ENCODE measurements at regions not wholly inside any gene's neighbourhood (a gene's known extent, or its start where the extent isn't known, plus 50 kb on each side); places are given as distances from the start of the nearest gene placed in this dataset.
"Not testable (repeated sequence)": the region's sequence is repeated elsewhere in the genome, so short reads cannot be mapped to it uniquely, and the experiment has no call there.

DNA sequence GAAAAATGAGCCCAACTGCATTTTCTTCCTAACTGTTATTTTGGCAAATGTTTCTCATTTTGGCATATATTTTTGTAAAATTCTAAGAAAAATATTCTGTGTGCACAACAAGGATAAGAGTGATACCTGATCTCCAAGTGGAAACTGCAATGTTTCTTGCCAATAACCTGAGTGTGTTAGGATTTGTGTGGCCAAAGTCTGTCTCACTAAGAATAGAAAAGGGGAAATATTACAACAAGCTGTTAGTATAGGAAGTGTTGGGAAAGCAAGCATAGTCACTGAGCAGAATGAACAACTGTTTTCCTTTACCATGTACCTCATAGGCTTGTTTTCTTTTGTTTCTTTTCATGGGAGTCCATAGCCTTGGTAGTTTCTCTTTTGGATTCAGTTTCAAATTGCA, 624.2 kb downstream of the MTRR start:
- DNase-seq (ENCODE audit: low spot score): no peak
- intact Hi-C loops (cut with DNase I): no loop called here

DNA sequence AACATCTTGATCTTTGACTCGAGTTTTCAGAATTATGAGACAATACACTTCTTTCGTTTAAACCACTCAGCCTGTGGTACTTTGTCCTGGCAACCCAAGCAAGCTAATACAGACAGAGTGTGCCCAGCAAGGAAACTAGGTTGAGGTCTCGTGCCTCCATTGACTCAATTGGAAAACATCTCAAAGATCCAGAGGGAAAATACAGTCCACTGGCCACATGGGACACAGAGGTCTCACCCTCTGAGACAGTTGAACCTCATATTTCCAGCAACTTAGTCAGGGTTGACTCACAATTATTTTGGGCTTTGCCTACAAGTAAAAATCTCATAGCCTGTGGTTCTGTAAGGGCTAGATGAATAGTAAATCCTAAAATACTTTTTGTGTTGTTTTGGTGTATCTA, 631.5 kb downstream of the MTRR start:
- intact Hi-C loops (cut with DNase I): no loop called here
- DNase-seq (ENCODE audit: low spot score): no peak

DNA sequence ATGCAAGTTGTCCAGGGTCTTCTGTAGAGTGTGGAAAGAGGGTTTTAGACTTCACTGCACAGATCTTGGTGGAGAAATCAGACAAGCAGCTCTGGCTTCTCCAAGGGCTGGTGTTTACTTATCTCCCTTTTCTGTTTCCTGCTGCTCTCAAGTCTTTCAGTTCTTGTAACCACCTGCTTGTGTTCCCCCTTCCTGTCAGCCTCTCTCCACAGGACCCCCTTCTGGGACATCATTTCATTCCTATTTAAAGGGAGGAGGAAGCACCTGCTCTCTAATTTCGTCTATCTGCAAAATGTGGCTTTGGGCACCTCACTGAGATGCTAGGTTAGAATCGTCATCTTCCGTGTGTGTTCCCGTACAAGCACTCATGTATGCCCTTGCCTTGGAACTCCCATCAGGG, 636.2 kb downstream of the MTRR start:
- DNase-seq (ENCODE audit: low spot score): no peak

DNA sequence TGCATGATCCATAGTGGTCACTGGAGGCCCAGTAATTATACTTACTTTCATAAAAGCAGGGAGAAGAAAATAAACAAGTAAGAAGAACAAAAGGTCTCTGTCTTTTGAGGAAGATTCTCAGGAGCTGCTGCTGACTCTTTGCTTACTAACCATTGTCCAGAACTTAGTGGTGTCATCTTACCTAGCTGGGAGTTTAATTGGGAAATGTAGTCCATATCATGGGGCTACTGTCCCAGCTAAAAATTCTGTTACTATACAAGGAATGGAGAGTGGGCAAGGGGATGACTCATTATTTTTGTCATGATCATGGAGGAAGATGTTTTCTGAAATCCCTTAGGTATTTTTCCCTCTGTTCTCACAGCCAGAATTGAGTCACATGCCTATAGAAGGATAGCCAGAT, 639.3 kb downstream of the MTRR start:
- intact Hi-C loops (cut with DNase I): no loop called here

More for the DNA sequence above, 636.2 kb downstream of the MTRR start:
- intact Hi-C loops (cut with DNase I): no loop called here

DNA sequence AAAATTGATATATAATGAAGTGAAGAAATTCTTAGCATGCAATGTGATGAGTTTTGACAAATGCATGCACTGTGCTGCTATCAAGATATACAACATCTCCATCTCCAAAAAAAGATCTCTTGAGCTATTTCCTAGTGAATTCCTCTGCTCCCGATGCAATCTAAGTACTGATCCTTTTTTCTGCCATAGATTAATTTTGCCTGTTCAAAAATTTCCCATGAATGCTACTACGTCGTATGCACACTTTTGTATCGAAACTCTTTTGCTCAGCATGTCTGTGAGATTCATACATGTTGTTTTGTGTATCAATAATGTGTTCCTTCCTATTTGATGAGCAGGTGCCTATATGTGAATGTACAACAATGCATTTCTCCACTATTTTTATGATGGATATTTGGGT, 647.4 kb downstream of the MTRR start:
- intact Hi-C loops (cut with DNase I): no loop called here
- DNase-seq (ENCODE audit: low spot score): no peak

More for the DNA sequence above, 639.3 kb downstream of the MTRR start:
- DNase-seq (ENCODE audit: low spot score): no peak

DNA sequence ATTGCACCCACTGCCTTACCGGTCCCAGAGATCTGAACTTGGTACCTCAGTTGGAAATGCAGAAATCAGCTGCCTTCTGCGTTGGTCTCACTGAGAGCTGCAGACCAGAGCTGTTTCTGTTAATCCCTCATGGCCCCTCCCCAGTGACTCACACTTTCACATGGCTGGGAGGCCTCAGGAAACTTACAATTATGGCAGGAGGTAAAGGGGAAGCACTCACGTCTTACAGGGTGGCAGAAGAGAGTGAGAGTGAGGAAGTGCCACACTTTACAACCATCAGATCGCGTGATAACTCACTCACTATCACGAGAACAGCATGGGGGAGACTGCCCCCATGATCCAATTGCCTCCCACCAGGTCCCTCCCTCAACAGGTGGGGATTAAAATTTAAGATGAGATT, 648.5 kb downstream of the MTRR start:
- intact Hi-C loops (cut with DNase I): no loop called here
- no peak for DNase-seq (ENCODE audit: low spot score)

DNA sequence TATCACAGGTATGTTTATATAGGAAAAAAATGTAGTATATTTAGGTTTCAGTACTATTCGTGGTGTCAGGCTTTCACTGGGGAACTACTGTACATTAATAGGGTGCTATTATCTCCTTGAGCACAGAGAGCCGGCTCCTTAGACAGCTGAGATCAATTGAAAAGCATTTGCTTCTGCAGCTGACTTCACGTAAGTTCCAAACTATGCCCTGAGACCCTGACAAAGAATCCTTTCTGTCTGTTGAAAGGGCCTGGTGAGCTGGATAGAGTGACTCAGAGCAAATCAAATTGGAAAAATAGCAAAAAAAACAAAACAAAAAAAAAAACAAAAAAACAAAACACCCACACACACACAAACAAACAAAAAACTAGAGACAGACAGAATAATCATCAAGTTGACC, 652.0 kb downstream of the MTRR start:
- intact Hi-C loops (cut with DNase I): no loop called here
- no peak for DNase-seq (ENCODE audit: low spot score)

DNA sequence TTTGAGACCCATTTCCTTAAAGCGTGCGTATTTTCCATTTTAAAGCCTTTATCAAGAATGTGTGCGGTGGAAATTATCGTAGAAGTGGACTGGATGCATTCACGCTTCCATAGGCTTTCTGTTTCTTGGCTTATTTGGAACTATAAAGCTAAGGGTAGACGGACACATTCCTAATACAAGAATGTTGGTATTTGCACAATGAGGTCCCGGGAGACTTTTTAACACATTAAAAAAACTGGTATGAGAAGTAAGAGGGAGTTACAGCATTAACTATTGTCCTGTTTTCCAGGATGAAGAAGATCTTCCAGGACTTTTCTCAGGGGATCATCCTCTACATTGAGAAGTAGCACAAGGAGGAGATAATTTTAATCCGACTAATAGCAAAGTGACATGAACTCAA, 653.0 kb downstream of the MTRR start:
- no peak for DNase-seq (ENCODE audit: low spot score)
- intact Hi-C loops (cut with DNase I): no loop called here

DNA sequence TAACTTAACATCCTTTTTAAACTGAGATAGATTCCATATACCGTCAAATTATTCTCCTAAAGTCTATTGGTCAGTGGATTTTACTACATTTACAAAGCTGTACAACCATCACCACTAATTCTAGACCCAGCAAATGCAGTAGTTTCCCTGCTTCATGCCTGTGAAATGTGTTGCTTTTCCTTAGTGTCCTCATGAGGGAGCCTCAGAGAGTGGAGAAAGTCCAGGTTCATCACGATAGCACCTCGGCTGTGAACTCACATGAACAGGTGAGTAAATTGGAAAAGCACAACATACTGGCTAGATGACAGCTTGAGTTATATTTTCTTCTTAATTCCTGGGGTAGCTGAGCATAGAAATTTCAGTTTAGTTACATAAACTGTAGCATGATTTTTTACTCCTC, 653.7 kb downstream of the MTRR start:
- no peak for DNase-seq (ENCODE audit: low spot score)
- intact Hi-C loops (cut with DNase I): no loop called here

DNA sequence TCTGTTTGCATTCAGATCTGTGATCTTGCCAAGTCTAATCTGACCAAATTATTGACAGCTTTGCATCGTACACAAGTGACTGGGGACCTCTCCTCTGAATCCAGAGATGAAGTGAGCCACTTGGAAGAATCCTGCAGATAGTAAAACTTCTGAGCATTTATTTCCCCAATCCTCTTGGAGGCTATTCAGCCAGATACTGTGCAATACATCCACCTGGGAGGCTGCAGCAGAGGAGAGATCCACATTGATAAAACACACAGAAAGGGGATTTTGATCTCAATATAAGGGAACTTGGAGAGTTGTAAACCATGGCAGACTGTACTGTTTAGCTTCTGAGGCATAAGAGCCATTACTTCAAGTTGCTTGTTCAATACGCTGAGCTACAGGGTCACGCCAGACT, 654.6 kb downstream of the MTRR start:
- intact Hi-C loops (cut with DNase I): no loop called here

DNA sequence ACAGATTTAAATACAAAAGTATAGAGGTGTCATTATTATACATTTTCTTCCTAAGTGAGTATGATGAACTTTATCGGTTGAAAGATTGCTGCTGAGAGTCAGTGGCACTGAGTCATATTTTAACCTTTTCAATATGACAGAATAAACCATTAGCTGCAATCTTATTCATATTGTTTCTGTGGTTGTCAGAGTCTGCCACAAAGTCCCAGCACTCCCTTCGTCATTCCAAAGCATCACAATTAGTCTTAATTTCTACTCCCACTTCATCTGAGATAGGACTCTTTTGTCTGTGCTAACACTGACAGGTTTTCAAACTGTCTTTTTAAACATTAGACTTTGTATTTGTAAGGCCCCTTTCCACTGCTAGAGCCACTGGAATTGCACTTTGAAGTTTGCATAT, 656.9 kb downstream of the MTRR start:
- intact Hi-C loops (cut with DNase I): no loop called here
- no peak for DNase-seq (ENCODE audit: low spot score)

More for the DNA sequence above, 654.6 kb downstream of the MTRR start:
- DNase-seq (ENCODE audit: low spot score): no peak

DNA sequence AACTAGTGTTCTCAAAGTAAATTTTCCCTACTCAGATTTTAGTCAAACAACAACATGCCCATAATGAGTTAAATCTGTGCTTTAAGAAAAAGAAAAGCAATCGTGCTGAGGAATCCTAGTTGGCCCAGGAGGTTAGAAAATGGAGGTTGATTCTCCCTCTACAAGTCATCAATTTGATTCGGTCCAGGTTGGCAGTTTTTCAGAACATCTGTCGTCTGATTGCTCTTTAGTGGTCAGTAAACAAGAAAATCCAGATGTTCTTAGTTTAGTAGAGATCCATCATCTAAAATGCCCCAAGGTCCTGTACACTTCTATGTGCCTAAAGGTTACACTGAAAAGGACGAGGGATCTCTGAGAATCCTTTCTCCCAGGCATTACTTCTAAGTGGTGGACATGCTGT, 659.2 kb downstream of the MTRR start:
- DNase-seq (ENCODE audit: low spot score): no peak
- intact Hi-C loops (cut with DNase I): no loop called here

DNA sequence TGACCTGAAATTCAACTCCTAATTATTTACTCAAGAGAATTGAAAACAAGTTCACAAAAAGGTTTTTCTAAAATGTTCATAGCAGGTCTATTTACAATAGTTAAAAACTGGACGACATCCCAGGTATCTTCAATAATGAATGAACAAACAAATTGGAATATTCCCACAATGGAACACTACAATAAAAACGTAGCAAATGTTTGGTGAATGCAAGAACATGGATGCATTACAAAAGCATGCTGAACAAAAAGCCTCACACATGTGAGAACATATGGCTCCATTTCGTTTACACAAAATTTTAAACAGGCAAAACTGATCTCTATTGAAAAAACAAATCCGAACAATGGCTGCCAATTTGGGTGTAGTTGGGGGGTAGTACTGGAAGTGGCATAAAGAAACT, 669.9 kb downstream of the MTRR start:
- intact Hi-C loops (cut with DNase I): no loop called here
- no peak for DNase-seq (ENCODE audit: low spot score)

DNA sequence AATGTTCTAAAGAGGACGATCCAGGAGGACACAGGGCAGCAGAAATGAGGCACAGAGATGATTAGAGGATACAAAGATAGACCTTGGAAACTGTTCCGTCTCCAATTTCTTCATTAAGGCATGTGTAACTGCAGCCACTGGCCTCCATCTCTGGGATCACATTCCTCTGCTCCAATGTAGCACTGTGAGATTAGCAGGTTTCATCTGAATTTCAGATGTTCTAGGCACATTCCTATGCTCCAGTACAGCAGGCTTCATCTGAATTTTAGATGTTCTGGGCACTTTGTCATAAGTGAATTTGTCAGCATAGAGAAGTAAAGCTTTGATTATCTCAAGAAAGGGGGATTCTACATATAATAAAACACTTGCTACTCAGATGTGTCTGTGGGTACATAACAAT, 671.4 kb downstream of the MTRR start:
- intact Hi-C loops (cut with DNase I): no loop called here
- DNase-seq (ENCODE audit: low spot score): no peak

DNA sequence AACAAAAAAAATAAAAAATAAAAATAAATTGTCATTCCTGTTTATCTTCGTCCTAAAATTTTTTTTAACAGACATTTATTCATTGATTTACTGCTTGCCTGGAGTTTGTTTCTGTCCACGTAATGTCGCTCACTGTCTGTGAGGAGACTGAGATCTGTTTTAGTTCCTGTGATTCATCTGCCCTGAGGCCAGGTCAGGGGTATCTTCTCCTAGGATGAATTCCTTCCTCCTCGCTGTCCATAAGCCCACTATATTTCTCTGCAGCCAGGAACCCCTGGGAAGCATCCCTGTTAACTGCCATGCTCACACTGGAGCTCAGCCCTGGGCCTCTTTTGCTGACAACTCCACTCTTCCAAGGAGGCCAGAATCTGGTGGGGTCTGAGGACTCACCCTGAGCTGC, 682.0 kb downstream of the MTRR start:
- no peak for DNase-seq (ENCODE audit: low spot score)
- intact Hi-C loops (cut with DNase I): no loop called here

DNA sequence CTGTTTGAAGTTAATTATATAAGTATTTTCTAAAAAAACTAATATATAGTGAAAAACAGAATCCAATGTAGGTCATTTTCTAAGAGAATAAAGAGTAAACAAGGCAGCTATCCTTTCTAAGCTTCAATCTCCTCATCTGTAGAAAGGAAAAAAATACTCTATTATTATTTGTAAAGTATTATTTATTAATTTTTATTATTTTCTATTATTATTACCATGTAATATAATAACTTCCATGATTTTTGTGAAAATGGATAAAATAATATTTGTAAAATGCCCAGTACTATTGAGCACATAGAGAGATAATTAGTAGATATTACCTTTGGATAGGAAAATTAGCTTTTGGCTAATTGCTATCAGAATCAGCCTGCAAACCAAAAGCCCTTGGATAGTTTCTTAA, 684.4 kb downstream of the MTRR start:
- no peak for DNase-seq (ENCODE audit: low spot score)
- intact Hi-C loops (cut with DNase I): no loop called here

DNA sequence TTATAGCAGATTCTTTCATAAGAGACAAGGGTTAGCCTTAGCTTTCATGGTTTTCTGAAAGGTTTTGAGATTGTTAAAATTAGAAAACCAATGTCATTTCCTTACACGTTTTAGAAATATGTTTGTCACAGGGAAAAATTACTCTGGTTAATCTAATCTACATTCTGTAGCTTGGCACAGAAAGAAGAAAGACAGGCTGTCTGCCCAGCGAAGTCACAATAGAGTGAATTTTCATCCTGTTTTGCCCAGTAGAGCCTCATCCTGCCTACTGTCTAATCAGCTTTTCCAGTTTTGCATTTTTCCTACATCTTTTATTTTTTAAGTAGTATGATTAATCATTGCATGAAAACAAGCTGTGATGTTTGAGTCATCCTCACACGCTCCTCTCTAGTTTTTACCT, 688.8 kb downstream of the MTRR start:
- no peak for DNase-seq (ENCODE audit: low spot score)
- intact Hi-C loops (cut with DNase I): no loop called here

DNA sequence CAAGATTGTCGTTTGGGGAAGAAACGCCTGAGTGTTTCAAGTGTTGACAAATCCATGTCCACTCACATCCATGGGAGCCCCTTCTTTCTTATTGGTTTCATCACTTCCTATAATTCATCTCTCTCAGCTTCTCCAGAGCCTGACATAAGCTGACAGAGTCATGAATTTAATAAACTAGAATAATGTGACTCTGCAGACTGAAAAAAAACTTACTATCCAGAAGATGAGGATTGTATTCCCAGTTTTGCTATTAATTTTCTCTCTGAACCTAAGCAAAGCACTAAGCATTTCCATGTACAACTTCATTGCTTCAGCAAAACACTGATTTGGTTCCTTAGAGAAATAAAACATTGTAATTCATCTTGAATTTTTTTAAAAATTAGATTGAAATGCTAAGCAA, 691.8 kb downstream of the MTRR start:
- DNase-seq (ENCODE audit: low spot score): no peak
- intact Hi-C loops (cut with DNase I): no loop called here

DNA sequence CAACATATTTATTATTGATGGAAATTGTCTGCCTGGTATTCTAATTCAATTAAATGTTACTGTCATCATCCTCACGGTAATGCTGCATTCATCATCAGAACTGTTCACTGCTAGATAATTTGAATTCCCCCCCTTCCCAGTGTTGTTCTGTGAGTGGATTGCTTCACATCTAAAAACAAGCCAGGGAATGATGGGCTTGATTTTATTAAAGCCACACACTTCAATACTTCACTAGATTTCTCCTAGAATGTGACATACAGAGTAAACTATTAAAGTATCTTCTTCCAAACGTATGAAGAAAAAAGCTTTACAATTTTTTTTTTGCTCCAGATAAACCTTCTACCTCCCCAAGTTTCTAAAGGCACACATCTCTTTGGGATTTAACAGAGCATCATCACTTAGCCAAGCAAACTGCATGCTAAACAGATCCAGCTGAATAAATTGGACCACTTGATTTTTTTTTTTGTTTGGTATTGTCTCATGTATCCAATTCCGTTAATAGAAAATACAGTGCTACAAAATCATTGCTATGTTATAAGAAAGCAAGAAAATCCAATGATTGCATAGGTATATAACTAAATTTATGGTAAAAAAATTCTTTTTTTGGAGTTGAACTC, 692.4 kb downstream of the MTRR start:
- no peak for DNase-seq (ENCODE audit: low spot score)
- intact Hi-C loops (cut with DNase I): no loop called here

DNA sequence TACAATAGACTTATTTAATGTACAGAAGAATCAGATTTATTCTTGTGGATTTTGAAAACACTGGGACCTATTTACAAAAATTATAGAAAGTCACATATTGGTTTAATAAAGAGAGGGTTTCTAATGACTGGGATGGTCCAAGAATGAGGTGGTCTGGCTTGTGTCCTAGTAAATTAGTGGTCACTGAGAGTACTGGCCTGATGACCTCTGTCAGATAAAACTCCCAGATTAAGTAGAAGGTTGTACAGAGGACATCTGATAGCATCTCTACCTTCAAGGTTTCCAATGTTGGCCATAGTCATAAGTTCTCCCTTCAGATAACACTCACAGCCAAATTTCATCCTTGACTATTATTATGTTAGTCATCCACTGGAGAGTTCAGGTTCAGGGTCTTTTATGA, 692.9 kb downstream of the MTRR start:
- no peak for DNase-seq (ENCODE audit: low spot score)
- intact Hi-C loops (cut with DNase I): no loop called here

DNA sequence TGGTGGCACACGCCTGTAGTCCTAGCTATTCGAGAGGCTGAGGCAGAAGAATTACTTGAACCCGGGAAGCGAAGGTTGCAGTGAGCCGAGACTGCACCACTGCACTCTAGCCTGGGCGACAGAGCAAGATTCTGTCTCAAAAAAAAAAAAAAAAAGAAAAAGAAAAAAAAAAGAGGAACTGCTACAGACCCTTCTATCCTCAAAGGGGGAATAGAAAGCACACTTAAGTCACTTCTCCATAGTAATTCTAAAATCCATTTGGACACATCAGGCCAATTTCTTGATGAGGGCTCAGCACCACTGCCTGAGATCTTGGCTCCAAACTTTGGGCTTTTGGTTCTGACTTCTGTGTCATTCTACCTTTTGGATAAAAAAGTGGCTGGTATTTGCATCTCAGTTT, 694.6 kb downstream of the MTRR start:
- intact Hi-C loops (cut with DNase I); DNase-seq (ENCODE audit: low spot score): not testable (repeated sequence)

DNA sequence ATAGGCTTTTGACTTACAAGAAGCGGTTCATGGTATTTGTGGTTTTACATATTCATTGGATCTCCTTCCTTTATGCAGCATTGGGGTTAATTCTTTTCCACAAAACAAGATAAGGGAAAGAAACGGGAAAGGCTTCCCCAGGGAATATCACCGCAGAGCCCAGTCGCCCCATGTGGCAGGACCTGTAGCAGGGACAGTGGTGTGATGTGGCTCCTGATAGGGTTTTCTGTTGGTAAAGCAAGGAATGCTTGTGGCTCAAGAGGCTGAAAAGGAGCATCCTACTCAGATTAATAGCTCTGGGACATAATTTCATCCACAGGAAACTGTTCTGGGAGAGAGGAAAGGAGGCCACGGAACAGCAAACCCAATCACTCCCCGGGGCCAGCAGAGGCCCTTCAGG, 699.9 kb downstream of the MTRR start:
- intact Hi-C loops (cut with DNase I): no loop called here
- no peak for DNase-seq (ENCODE audit: low spot score)
